ENCODE measurements at regions not wholly inside any gene's neighbourhood (a gene's known extent, or its start where the extent isn't known, plus 50 kb on each side); places are given as distances from the start of the nearest gene placed in this dataset.

GRCh38 chr17:79371984-79372383 is 238.9 kb downstream of the RBFOX3 start:
- no peak overlapping the region for H3K4me3 ChIP-seq (ENCODE audit: low read depth, low read length)
- no peak for DNase-seq (ENCODE audit: low read depth)
- no peak for TF ChIP-seq CTCF (conservative IDR thresholded peaks at IDR 0.05; ENCODE audit: low read depth, low read length)

DNA sequence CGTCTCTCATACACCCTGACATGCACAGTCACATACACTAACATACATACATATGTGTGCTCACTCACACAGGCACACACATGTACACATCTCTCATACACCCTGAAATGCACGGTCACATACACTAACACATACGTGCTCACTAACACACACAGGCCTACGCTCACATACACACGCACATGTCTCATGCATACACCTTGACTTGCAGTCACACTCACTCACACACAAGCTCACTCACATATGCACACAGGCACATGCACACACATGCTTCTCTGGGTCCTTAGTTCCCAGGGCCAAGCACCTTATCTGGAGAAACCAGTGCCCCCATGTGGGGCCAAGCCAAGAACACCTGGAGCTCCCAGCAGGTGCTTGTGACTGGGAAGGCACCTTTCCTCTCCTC is 240.3 kb downstream of the RBFOX3 start:
- no peak overlapping the region for H3K4me3 ChIP-seq (ENCODE audit: low read depth, low read length)
- no peak for TF ChIP-seq CTCF (conservative IDR thresholded peaks at IDR 0.05; ENCODE audit: low read depth, low read length)
- DNase-seq (ENCODE audit: low read depth), result no peak

DNA sequence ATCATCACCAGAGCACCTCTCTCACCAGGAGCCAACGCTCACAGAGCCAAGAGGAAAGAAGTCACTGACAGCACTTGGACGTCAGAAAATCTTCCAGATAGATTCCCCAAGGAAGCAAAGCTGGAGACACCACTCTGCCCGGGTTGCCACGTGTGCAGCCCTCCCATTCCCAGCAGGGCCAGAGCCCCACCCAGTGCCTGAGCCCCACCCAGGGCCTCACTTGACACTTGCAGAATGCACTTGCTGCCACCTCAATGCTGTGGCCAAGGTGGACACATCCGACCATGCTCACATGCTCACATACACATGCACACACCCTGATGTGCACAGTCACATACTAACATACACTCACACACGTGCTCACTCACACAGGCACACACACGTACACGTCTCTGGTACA is 240.7 kb downstream of the RBFOX3 start:
- DNase-seq (ENCODE audit: low read depth), result no peak
- TF ChIP-seq CTCF (conservative IDR thresholded peaks at IDR 0.05; ENCODE audit: low read depth, low read length), result no peak
- H3K4me3 ChIP-seq (ENCODE audit: low read depth, low read length), result no peak overlapping the region

GRCh38 chr17:79369532-79369931 is 241.3 kb downstream of the RBFOX3 start:
- no peak for TF ChIP-seq CTCF (conservative IDR thresholded peaks at IDR 0.05; ENCODE audit: low read depth, low read length)
- H3K4me3 ChIP-seq (ENCODE audit: low read depth, low read length), result no peak overlapping the region
- no peak for DNase-seq (ENCODE audit: low read depth)

DNA sequence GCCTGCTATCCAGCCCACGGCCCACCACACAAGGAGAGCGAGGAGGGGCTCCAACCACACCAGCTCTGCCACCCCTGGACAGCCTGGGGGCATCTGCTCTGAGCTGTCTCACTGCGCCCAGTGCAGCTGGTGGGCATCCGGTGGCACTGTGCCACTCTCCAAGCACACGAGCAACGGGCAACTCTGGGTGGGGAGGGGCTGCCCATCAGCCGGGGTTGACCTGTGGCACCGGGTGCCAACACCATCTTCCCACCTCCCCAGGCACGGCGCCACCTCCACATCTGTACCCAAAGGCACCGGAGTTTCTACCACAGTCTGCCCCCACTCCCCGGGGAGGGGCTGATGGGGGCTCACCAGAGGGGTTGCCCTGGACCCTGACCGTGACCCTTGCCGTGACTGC is 241.8 kb downstream of the RBFOX3 start:
- no peak for TF ChIP-seq CTCF (conservative IDR thresholded peaks at IDR 0.05; ENCODE audit: low read depth, low read length)
- no peak for DNase-seq (ENCODE audit: low read depth)
- H3K4me3 ChIP-seq (ENCODE audit: low read depth, low read length), result no peak overlapping the region

GRCh38 chr17:79368521-79368920 is 242.3 kb downstream of the RBFOX3 start:
- TF ChIP-seq CTCF (conservative IDR thresholded peaks at IDR 0.05; ENCODE audit: low read depth, low read length), result no peak
- H3K4me3 ChIP-seq (ENCODE audit: low read depth, low read length), result no peak overlapping the region
- no peak for DNase-seq (ENCODE audit: low read depth)

- no peak for DNase-seq (ENCODE audit: low read depth)
- TF ChIP-seq CTCF (conservative IDR thresholded peaks at IDR 0.05; ENCODE audit: low read depth, low read length), result no peak
- no peak overlapping the region for H3K4me3 ChIP-seq (ENCODE audit: low read depth, low read length)
Observed at GRCh38 chr17:79366988-79367571, 243.8 kb downstream of the RBFOX3 start.

All from epithelial cell of proximal tubule (primary cell).